Ovary (tissue), 3 donors: ENCODE measurements at regions not wholly inside any gene's neighbourhood (a gene's known extent, or its start where the extent isn't known, plus 50 kb on each side); places are given as distances from the start of the nearest gene placed in this dataset.

Experiments
- CTCF ChIP-seq, 3 donors: fragments of 450-650 bp in 2 of 3; fragments of 200-600 bp in 1 of 3; IDR thresholded peaks; one replicate each; pipeline versions ENCODE4 v1.5.1 to v1.8.0; 2016 to 2022; ENCODE audit warnings: antibody characterized with exemption in 3 of 3, mild to moderate bottlenecking in 1 of 3
- EP300 ChIP-seq: sonication (generic); formaldehyde crosslinking; IDR thresholded peaks from one replicate; pipeline ENCODE4 v1.6.1; 2017; ENCODE audit warnings: antibody characterized with exemption
- POLR2A ChIP-seq: fragments of 450-650 bp; IDR thresholded peaks from one replicate; pipeline ENCODE4 v1.6.1; 2017; ENCODE audit warnings: antibody characterized with exemption, mild to moderate bottlenecking, moderate library complexity
- donor health status: DM: no; HTN: no; CAD: no.

GRCh38 chr4:14233126-14233525, 605.6 kb upstream of the BOD1L1 start:
- TF ChIP-seq POLR2A = no peak
- TF ChIP-seq CTCF (IDR thresholded peaks at IDR 0.05) = no peak
- TF ChIP-seq EP300 = no peak
